ENCODE measurements at regions not wholly inside any gene's neighbourhood (a gene's known extent, or its start where the extent isn't known, plus 50 kb on each side); places are given as distances from the start of the nearest gene placed in this dataset.

DNA sequence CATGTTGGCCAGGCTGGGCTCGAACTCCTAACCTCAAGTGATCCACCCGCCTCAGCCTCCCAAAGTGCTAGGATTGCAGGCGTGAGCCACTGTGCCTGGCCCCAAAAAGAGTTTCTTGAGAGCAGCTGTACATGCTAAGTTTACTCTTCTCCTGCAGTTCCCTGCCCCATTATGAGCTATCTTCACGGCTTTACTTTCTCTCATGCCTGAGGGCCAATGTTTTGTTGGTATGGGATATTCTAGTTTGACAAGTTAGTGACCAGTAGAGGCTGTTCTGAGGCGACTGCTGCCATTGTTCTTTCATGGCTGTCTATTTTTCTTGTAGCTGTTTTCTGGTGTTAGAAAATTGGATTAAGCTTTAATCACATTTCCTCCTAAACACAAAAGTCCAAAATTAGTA, 78.0 kb upstream of the STX18 start:
- Histone ChIP-seq H3K27me3 (ENCODE audit: control insufficient read depth, insufficient read depth, low read length) (no peaks in the 10 kb centered on the region), H3K4me1 (ENCODE audit: control insufficient read depth, insufficient read depth, low read length) (no peaks in the 10 kb centered on the region), H3K27ac (ENCODE audit: low read length) (no peak overlapping the region), H3K36me3 (ENCODE audit: control insufficient read depth, insufficient read depth, low read length) (no peaks in the 10 kb centered on the region), H3K4me3 (ENCODE audit: low read length) (no peak overlapping the region), H3K9me3 (ENCODE audit: control insufficient read depth, low read depth, low read length) (no peaks in the 10 kb centered on the region)
- WGBS (ENCODE audit: insufficient coverage, low lambda C conversion rate): no CpG with 5 or more reads among the region's 5 CpGs
- DNase-seq: no peak

DNA sequence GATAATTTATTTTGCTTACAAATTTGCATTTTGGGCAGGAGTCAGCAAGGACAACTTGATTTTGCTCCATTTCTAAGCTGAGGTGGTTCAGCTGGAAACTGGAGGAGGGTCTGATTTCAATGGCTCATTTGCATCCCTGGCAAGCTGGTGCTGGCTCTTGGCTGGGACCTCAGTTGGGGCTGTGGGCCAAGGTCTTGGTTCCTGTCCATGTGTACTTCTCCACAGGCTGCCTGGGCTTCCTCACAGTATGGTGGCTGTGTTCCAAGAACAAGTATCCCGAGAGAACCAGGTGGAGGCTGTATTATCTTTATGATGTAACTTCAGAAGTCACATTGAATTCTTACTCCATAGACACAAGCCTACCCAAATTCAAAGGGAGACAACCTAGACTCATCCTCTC, 77.0 kb upstream of the STX18 start:
- no peak for DNase-seq
- Histone ChIP-seq H3K9me3 (ENCODE audit: control insufficient read depth, low read depth, low read length) (no peaks in the 10 kb centered on the region), H3K27ac (ENCODE audit: low read length) (no peak overlapping the region), H3K36me3 (ENCODE audit: control insufficient read depth, insufficient read depth, low read length) (no peaks in the 10 kb centered on the region), H3K4me1 (ENCODE audit: control insufficient read depth, insufficient read depth, low read length) (no peaks in the 10 kb centered on the region), H3K27me3 (ENCODE audit: control insufficient read depth, insufficient read depth, low read length) (no peaks in the 10 kb centered on the region), H3K4me3 (ENCODE audit: low read length) (no peak overlapping the region)
- 60% methylated on average over 1 of the region's 1 CpG for WGBS (ENCODE audit: insufficient coverage, low lambda C conversion rate)

DNA sequence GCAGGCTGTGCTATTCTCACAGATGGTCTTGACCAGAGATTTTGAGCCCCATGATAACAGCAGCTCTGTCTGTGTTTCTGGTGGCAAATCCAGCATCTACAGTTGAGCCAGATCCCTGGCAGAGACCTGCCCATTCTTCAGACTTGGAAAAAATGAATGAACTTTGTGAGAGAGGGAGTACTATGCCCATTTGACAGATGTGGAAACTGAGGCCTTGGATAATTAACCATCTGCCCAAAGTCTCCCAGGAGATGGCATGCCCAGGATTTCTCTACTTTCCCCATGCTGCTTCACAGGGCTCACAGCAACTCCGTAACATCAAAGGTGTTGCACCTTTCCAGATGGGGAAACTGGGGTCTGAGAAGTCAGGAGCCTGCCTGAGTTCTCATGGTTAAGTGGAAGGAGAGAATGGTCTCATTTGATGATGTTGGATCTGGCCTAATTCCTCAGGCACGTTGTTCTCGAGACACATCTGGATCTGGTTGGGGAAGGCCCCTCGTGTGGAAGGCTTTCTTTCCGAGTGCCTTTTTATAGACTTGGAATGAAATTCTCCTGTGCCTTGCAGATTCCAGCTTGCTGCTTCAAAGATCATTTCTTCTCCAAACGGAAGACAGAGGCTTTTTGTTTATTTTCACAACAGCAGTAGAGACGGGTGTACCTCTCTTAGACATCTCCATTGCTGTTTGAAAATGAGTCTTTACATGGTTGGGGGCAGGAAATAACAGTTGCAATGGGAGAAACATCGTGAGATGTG, 73.3 kb upstream of the STX18 start:
- Histone ChIP-seq H3K27ac (ENCODE audit: low read length) (no peak overlapping the region), H3K4me3 (ENCODE audit: low read length) (no peak overlapping the region), H3K9me3 (ENCODE audit: control insufficient read depth, low read depth, low read length) (no peaks in the 10 kb centered on the region), H3K27me3 (ENCODE audit: control insufficient read depth, insufficient read depth, low read length) (no peaks in the 10 kb centered on the region), H3K4me1 (ENCODE audit: control insufficient read depth, insufficient read depth, low read length) (no peaks in the 10 kb centered on the region), H3K36me3 (ENCODE audit: control insufficient read depth, insufficient read depth, low read length) (no peaks in the 10 kb centered on the region)
- no CpG with 5 or more reads among the region's 8 CpGs for WGBS (ENCODE audit: insufficient coverage, low lambda C conversion rate)
- no peak for DNase-seq

- H3K9me3 ChIP-seq (ENCODE audit: control insufficient read depth, low read depth, low read length): no peaks in the 10 kb centered on the region
- H3K27ac ChIP-seq (ENCODE audit: low read length): no peak overlapping the region
- no peaks in the 10 kb centered on the region for H3K27me3 ChIP-seq (ENCODE audit: control insufficient read depth, insufficient read depth, low read length)
- H3K4me1 ChIP-seq (ENCODE audit: control insufficient read depth, insufficient read depth, low read length): no peaks in the 10 kb centered on the region
- WGBS (ENCODE audit: insufficient coverage, low lambda C conversion rate): 100% methylated on average over 1 of the region's 8 CpGs
- H3K36me3 ChIP-seq (ENCODE audit: control insufficient read depth, insufficient read depth, low read length): no peaks in the 10 kb centered on the region
- H3K4me3 ChIP-seq (ENCODE audit: low read length): no peak overlapping the region
- no peak for DNase-seq
These were observed 71.9 kb upstream of the STX18 start for GRCh38 chr4:4613641-4614286.

DNA sequence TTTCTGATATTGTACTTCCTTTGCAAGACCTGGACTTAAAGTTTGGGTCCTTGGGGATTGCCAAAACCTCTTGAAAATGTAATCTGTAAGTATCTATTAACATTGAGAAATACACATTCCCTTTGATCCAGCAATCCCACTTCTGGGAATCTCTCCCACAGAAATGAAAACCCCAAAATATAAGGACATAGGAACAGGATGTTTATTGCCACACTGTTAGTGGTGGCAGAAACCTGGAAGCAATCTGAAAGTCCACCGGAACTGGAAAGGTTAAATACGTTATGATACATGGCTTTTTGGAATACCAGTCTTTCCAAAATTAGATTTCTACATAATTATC, 71.2 kb upstream of the STX18 start:
- Histone ChIP-seq H3K9me3 (ENCODE audit: control insufficient read depth, low read depth, low read length) (no peaks in the 10 kb centered on the region), H3K36me3 (ENCODE audit: control insufficient read depth, insufficient read depth, low read length) (no peaks in the 10 kb centered on the region), H3K4me3 (ENCODE audit: low read length) (no peak overlapping the region), H3K27ac (ENCODE audit: low read length) (no peak overlapping the region), H3K4me1 (ENCODE audit: control insufficient read depth, insufficient read depth, low read length) (no peaks in the 10 kb centered on the region), H3K27me3 (ENCODE audit: control insufficient read depth, insufficient read depth, low read length) (no peaks in the 10 kb centered on the region)
- DNase-seq: no peak
- no CpG with 5 or more reads among the region's 2 CpGs for WGBS (ENCODE audit: insufficient coverage, low lambda C conversion rate)

DNA sequence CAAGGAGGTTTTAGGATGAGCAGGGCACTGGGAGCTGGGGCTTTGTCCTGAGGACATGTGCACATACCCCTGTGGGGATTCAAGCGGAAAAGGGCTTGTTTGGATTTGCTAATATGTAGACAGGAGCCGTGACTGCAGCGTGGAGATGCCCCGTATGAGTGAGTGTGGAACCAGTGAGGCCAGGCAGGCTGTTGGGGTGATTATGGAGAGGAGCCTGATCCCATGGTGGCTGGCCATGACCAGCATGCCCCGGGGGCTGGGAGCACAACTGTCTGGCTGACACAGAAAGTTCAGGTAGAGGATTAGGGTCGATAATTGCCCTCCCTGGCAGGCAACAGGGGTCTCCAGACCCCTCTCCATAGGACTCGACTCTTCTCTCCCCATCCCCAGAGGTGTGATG, 68.8 kb upstream of the STX18 start:
- WGBS (ENCODE audit: insufficient coverage, low lambda C conversion rate): no CpG with 5 or more reads among the region's 7 CpGs

GRCh38 chr4:4609622-4610334, 67.9 kb upstream of the STX18 start:
- Histone ChIP-seq H3K36me3 (ENCODE audit: control insufficient read depth, insufficient read depth, low read length) (no peaks in the 10 kb centered on the region), H3K4me3 (ENCODE audit: low read length) (no peak overlapping the region), H3K4me1 (ENCODE audit: control insufficient read depth, insufficient read depth, low read length) (no peaks in the 10 kb centered on the region), H3K9me3 (ENCODE audit: control insufficient read depth, low read depth, low read length) (no peaks in the 10 kb centered on the region), H3K27ac (ENCODE audit: low read length) (no peak overlapping the region), H3K27me3 (ENCODE audit: control insufficient read depth, insufficient read depth, low read length) (no peaks in the 10 kb centered on the region)
- no CpG with 5 or more reads among the region's 10 CpGs for WGBS (ENCODE audit: insufficient coverage, low lambda C conversion rate)
- peak in 1 of 2 donors; percentile 19 for DNase-seq

More for the DNA sequence above, 68.8 kb upstream of the STX18 start:
- Histone ChIP-seq H3K27ac (ENCODE audit: low read length) (no peak overlapping the region), H3K4me1 (ENCODE audit: control insufficient read depth, insufficient read depth, low read length) (no peaks in the 10 kb centered on the region), H3K27me3 (ENCODE audit: control insufficient read depth, insufficient read depth, low read length) (no peaks in the 10 kb centered on the region), H3K9me3 (ENCODE audit: control insufficient read depth, low read depth, low read length) (no peaks in the 10 kb centered on the region), H3K4me3 (ENCODE audit: low read length) (no peak overlapping the region), H3K36me3 (ENCODE audit: control insufficient read depth, insufficient read depth, low read length) (no peaks in the 10 kb centered on the region)
- DNase-seq: no peak

- WGBS (ENCODE audit: insufficient coverage, low lambda C conversion rate): 73% methylated on average over 2 of the region's 13 CpGs
- no peaks in the 10 kb centered on the region for H3K36me3 ChIP-seq (ENCODE audit: control insufficient read depth, insufficient read depth, low read length)
- no peak overlapping the region for H3K27ac ChIP-seq (ENCODE audit: low read length)
- H3K4me1 ChIP-seq (ENCODE audit: control insufficient read depth, insufficient read depth, low read length): no peaks in the 10 kb centered on the region
- DNase-seq: no peak
- H3K9me3 ChIP-seq (ENCODE audit: control insufficient read depth, low read depth, low read length): no peaks in the 10 kb centered on the region
- no peaks in the 10 kb centered on the region for H3K27me3 ChIP-seq (ENCODE audit: control insufficient read depth, insufficient read depth, low read length)
- H3K4me3 ChIP-seq (ENCODE audit: low read length): no peak overlapping the region
These were observed 66.3 kb upstream of the STX18 start for GRCh38 chr4:4608214-4608537.

DNA sequence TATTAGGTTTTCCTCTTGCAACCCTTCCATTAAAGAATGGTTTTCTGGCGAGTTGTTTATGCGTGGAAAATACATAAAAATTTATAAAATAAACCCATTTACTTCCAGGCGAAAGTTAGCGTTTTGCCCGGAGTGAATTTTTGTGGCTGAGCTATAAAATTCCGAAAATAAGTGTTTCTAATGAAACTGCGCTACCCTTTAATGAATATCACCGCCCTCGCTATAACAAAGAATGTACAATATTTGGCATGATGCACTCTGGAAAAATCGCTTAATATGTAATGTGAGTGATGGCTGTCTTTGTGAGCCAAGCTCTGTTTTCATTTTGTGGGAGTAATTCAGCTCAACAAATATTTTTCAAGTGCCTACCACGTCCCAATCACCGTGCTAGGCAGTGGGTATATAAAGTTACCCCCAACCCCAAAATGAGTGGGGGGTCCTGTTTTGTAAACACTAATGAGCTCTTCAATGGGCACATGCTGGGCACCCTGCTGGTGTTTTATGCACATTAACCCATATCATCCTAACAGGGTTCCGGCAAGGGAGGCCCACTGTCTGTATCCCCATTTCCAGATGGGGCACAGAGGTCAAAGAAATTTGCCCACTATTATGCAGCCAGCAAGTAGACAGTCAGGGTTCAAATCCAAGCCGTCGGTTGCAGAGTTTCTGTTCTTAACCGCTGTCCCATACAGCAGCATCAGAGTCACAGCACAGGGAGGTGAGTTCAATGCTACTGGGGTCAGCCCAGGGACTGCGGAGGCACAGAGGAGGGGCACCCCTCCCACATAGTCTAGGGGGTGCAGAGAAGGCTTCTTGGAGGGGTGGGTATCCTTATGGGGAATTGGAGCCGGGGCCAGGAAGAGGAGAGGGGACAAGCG, 65.7 kb upstream of the STX18 start:
- H3K9me3 ChIP-seq (ENCODE audit: control insufficient read depth, low read depth, low read length): no peaks in the 10 kb centered on the region
- H3K36me3 ChIP-seq (ENCODE audit: control insufficient read depth, insufficient read depth, low read length): no peaks in the 10 kb centered on the region
- H3K4me1 ChIP-seq (ENCODE audit: control insufficient read depth, insufficient read depth, low read length): no peaks in the 10 kb centered on the region
- no peak overlapping the region for H3K4me3 ChIP-seq (ENCODE audit: low read length)
- WGBS (ENCODE audit: insufficient coverage, low lambda C conversion rate): 100% methylated on average over 4 of the region's 19 CpGs
- no peak overlapping the region for H3K27ac ChIP-seq (ENCODE audit: low read length)
- DNase-seq: no peak
- H3K27me3 ChIP-seq (ENCODE audit: control insufficient read depth, insufficient read depth, low read length): no peaks in the 10 kb centered on the region

DNA sequence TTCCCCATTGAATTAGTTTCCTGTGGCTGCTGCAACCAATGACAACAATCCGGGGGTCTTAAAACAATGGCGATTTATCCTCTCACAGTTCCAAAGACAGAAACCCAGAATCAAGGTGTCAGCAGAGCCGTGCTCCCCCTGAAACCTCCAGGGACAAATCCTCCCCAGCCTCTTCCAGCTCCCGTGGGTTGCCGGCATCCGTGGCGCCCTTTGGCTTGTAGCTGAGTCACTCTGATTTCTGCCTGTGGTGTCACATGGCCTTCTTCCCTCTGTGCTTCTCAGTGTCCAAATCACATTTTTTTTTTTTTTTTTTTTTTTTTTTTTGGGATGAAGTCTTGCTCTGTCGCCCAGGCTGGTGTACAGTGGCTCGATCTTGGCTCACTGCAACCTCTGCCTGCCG, 64.5 kb upstream of the STX18 start:
- peak in 1 of 2 donors; percentile 24 for DNase-seq
- no CpG with 5 or more reads among the region's 10 CpGs for WGBS (ENCODE audit: insufficient coverage, low lambda C conversion rate)
- Histone ChIP-seq H3K4me3 (ENCODE audit: low read length) (no peak overlapping the region), H3K27ac (ENCODE audit: low read length) (no peak overlapping the region), H3K9me3 (ENCODE audit: control insufficient read depth, low read depth, low read length) (no peaks in the 10 kb centered on the region), H3K27me3 (ENCODE audit: control insufficient read depth, insufficient read depth, low read length) (no peaks in the 10 kb centered on the region), H3K4me1 (ENCODE audit: control insufficient read depth, insufficient read depth, low read length) (no peaks in the 10 kb centered on the region), H3K36me3 (ENCODE audit: control insufficient read depth, insufficient read depth, low read length) (no peaks in the 10 kb centered on the region)

Data from large intestine (tissue), 3 donors.